ENCODE measurements at regions not wholly inside any gene's neighbourhood (a gene's known extent, or its start where the extent isn't known, plus 50 kb on each side); places are given as distances from the start of the nearest gene placed in this dataset.

DNA sequence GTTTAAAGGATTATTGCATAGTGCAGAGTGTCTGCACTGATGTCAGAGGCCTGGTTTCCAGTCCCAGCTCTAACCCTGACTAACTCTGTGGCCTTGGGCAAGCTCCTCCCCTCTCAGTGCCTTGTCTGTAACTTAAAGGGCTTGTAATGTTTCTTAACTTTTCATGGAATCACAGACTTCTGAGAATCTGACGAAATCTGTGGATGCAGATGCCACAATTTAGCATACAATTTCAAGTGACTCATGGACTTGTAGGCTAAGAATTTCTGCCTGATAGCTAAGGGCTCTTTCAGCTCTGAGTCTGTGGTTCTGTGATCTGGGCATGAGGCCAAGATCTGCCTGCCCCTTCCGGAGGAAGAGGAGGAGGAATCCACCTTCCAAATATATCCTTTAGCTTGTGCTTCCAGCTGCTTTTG, 236.9 kb downstream of the AR start:
- H3K4me1 ChIP-seq (ENCODE audit: control insufficient read depth, extremely low read depth, insufficient read depth, low read length): peaks cover 15% of the 10 kb centered on the region
- TF ChIP-seq MYC (IDR thresholded peaks at IDR 0.05; ENCODE audit: low read depth, low read length) (no peak), POLR2AphosphoS5 (IDR thresholded peaks at IDR 0.05; ENCODE audit: insufficient read depth, low read depth, low read length) (peak; percentile 27), FOS (IDR thresholded peaks at IDR 0.05; ENCODE audit: borderline replicate concordance, insufficient read depth, low read length) (peak; percentile 59), JUN (IDR thresholded peaks at IDR 0.05; ENCODE audit: borderline replicate concordance, insufficient read depth, insufficient read length, low read depth) (peak; percentile 52), GATA2 (IDR thresholded peaks at IDR 0.05; ENCODE audit: insufficient read depth, insufficient read length, low read depth, low read length) (peak; percentile 18), EZH2 (IDR thresholded peaks at IDR 0.05; ENCODE audit: borderline replicate concordance, low read depth, low read length, severe bottlenecking) (no peak)
- BruUV-seq (replicated peaks): no TSS peak
- no peaks in the 10 kb centered on the region for H3K79me2 ChIP-seq (ENCODE audit: control insufficient read depth, insufficient read depth, low read length)
- FAIRE-seq (peak; percentile 100), DNase-seq (ENCODE audit: low read depth, low spot score) (peak; percentile 90)
- no peaks in the 10 kb centered on the region for H4K20me1 ChIP-seq (replicated peaks; ENCODE audit: control insufficient read depth, extremely low read depth, insufficient read depth, low read length)
- no peaks in the 10 kb centered on the region for H3K9me1 ChIP-seq (replicated peaks; ENCODE audit: control insufficient read depth, extremely low read depth, insufficient read depth, low read length)
- ChIA-PET POLR2A (no interaction called here), CTCF (interaction anchor here (0.8 to 2.0 kb wide), 9 partner anchors 23 to 494 kb away, joined by 3 to 18 read pairs (median 6); no protein-coding TSS in a partner anchor)
- H3K9me3 ChIP-seq (replicated peaks; ENCODE audit: control insufficient read depth, insufficient read depth, low read length): no peaks in the 10 kb centered on the region
- no peaks in the 10 kb centered on the region for H3K36me3 ChIP-seq (ENCODE audit: control insufficient read depth in 2 of 2, extremely low read depth in 1 of 2, insufficient read depth in 2 of 2, low read length in 2 of 2)
- H3K4me3 ChIP-seq (replicated peaks in 1 of 3; ENCODE audit: insufficient read depth in 1 of 3, low read depth in 1 of 3, low read length in 3 of 3): no peak overlapping the region
- H3K4me2 ChIP-seq (ENCODE audit: insufficient read depth, low read length): peak overlapping the region; percentile 40
- H3K27ac ChIP-seq (ENCODE audit: insufficient read depth, low read depth, low read length): peak overlapping the region; percentile 71
- no peak overlapping the region for H3K9ac ChIP-seq (replicated peaks; ENCODE audit: extremely low read depth, insufficient read depth, low read length)
- no peaks in the 10 kb centered on the region for H3K27me3 ChIP-seq (ENCODE audit: control insufficient read depth in 2 of 2, insufficient read depth in 2 of 2, low read length in 2 of 2)
- dilution Hi-C loops (cut with MboI; ENCODE audit: extremely low pct_ligation_motif_present, low sequenced_read_pairs) (no loop called here), intact Hi-C loops (cut with micrococcal nuclease) (loop anchor here (1.0 to 5.0 kb wide), 4 partner anchors 47 to 1018 kb away; no protein-coding TSS in a partner anchor)
- H2AFZ ChIP-seq (ENCODE audit: low read depth, low read length): peak overlapping the region; percentile 57

GRCh38 chrX:67781132-67781531, 237.3 kb downstream of the AR start:
- Histone ChIP-seq H3K27ac (ENCODE audit: insufficient read depth, low read depth, low read length) (peak overlapping the region; percentile 2), H2AFZ (ENCODE audit: low read depth, low read length) (peak overlapping the region; percentile 9)
- no peak for FAIRE-seq

More at GRCh38 chrX:67781132-67781531, 237.3 kb downstream of the AR start:
- Histone ChIP-seq H3K4me2 (ENCODE audit: insufficient read depth, low read length) (peak overlapping the region; percentile 32), H4K20me1 (replicated peaks; ENCODE audit: control insufficient read depth, extremely low read depth, insufficient read depth, low read length) (no peaks in the 10 kb centered on the region), H3K9me1 (replicated peaks; ENCODE audit: control insufficient read depth, extremely low read depth, insufficient read depth, low read length) (no peaks in the 10 kb centered on the region), H3K79me2 (ENCODE audit: control insufficient read depth, insufficient read depth, low read length) (no peaks in the 10 kb centered on the region), H3K36me3 (ENCODE audit: control insufficient read depth in 2 of 2, extremely low read depth in 1 of 2, insufficient read depth in 2 of 2, low read length in 2 of 2) (no peaks in the 10 kb centered on the region), H3K4me1 (ENCODE audit: control insufficient read depth, extremely low read depth, insufficient read depth, low read length) (peaks cover 15% of the 10 kb centered on the region), H3K9me3 (replicated peaks; ENCODE audit: control insufficient read depth, insufficient read depth, low read length) (no peaks in the 10 kb centered on the region), H3K27me3 (ENCODE audit: control insufficient read depth in 2 of 2, insufficient read depth in 2 of 2, low read length in 2 of 2) (no peaks in the 10 kb centered on the region), H3K9ac (replicated peaks; ENCODE audit: extremely low read depth, insufficient read depth, low read length) (no peak overlapping the region), H3K4me3 (replicated peaks in 1 of 3; ENCODE audit: insufficient read depth in 1 of 3, low read depth in 1 of 3, low read length in 3 of 3) (no peak overlapping the region)
- no TSS peak for BruUV-seq (replicated peaks)
- ChIA-PET POLR2A (no interaction called here), CTCF (interaction anchor here (0.8 to 2.0 kb wide), 9 partner anchors 24 to 495 kb away, joined by 3 to 18 read pairs (median 6); no protein-coding TSS in a partner anchor)
- TF ChIP-seq MYC (IDR thresholded peaks at IDR 0.05; ENCODE audit: low read depth, low read length): no peak
- no peak for TF ChIP-seq GATA2 (IDR thresholded peaks at IDR 0.05; ENCODE audit: insufficient read depth, insufficient read length, low read depth, low read length)
- no peak for TF ChIP-seq POLR2AphosphoS5 (IDR thresholded peaks at IDR 0.05; ENCODE audit: insufficient read depth, low read depth, low read length)
- no peak for TF ChIP-seq FOS (IDR thresholded peaks at IDR 0.05; ENCODE audit: borderline replicate concordance, insufficient read depth, low read length)
- no peak for TF ChIP-seq POLR2A (IDR thresholded peaks at IDR 0.05; ENCODE audit: low read depth, low read length)
- peak; percentile 36 to 49 for TF ChIP-seq CTCF (IDR thresholded peaks at IDR 0.05; ENCODE audit: extremely low read depth in 1 of 2, insufficient read depth in 1 of 2, low read depth in 1 of 2, low read length in 2 of 2)
- DNase-seq (ENCODE audit: low read depth, low spot score): no peak
- intact Hi-C loops (cut with micrococcal nuclease): loop anchor here (1.0 to 5.0 kb wide), 3 partner anchors 176 to 1019 kb away; no protein-coding TSS in a partner anchor
- dilution Hi-C loops (cut with MboI; ENCODE audit: extremely low pct_ligation_motif_present, low sequenced_read_pairs): no loop called here
